GM19463 (cell line): ENCODE measurements at regions not wholly inside any gene's neighbourhood (a gene's known extent, or its start where the extent isn't known, plus 50 kb on each side); places are given as distances from the start of the nearest gene placed in this dataset.
"Not testable (repeated sequence)": the region's sequence is repeated elsewhere in the genome, so short reads cannot be mapped to it uniquely, and the experiment has no call there.

Experiments
- ATAC-seq: cut with Tn5 transposase; IDR thresholded peaks from one replicate; pipeline ENCODE4 v1.9.1; 2021; ENCODE audit warnings: mild to moderate bottlenecking, moderate library complexity; ENCODE audit not compliant: unreplicated experiment

- no peak for ATAC-seq
Measured at GRCh38 chr3:153268564-153269279, 106.7 kb downstream of the RAP2B start.

GRCh38 chr3:153269730-153270129 is 107.7 kb downstream of the RAP2B start:
- no peak for ATAC-seq

GRCh38 chr3:153273217-153273616 is 111.2 kb downstream of the RAP2B start:
- no peak for ATAC-seq

- ATAC-seq, result no peak
Measured at GRCh38 chr3:153273767-153274435, 111.9 kb downstream of the RAP2B start.

GRCh38 chr3:153274561-153274960 is 112.5 kb downstream of the RAP2B start:
- ATAC-seq, result no peak

- ATAC-seq, result no peak
Measured at GRCh38 chr3:153275514-153275913, 113.5 kb downstream of the RAP2B start.

- ATAC-seq, result no peak
Measured at GRCh38 chr3:153277029-153277428, 115.0 kb downstream of the RAP2B start.

- ATAC-seq, result not testable (repeated sequence)
Measured at GRCh38 chr3:153281236-153281997, 119.4 kb downstream of the RAP2B start.

GRCh38 chr3:153282355-153282754 is 120.3 kb downstream of the RAP2B start:
- no peak for ATAC-seq

- peak; percentile 66 for ATAC-seq
Measured at GRCh38 chr3:153284282-153284938, 122.4 kb downstream of the RAP2B start.

GRCh38 chr3:153285194-153285641 is 123.2 kb downstream of the RAP2B start:
- no peak for ATAC-seq

- ATAC-seq, result no peak
Measured at GRCh38 chr3:153285982-153286381, 124.0 kb downstream of the RAP2B start.

GRCh38 chr3:153287017-153287416 is 125.0 kb downstream of the RAP2B start:
- ATAC-seq, result no peak

GRCh38 chr3:153289334-153289808 is 127.3 kb downstream of the RAP2B start:
- ATAC-seq, result no peak

- ATAC-seq, result no peak
Measured at GRCh38 chr3:153290268-153291015, 128.4 kb downstream of the RAP2B start.

GRCh38 chr3:153291059-153291685 is 129.1 kb downstream of the RAP2B start:
- ATAC-seq, result peak; percentile 40

- no peak for ATAC-seq
Measured at GRCh38 chr3:153293265-153293664, 131.2 kb downstream of the RAP2B start.

GRCh38 chr3:153295901-153296300 is 133.9 kb downstream of the RAP2B start:
- ATAC-seq, result no peak

GRCh38 chr3:153305189-153305588 is 143.2 kb downstream of the RAP2B start:
- no peak for ATAC-seq

GRCh38 chr3:153311541-153311940 is 149.5 kb downstream of the RAP2B start:
- no peak for ATAC-seq
